ENCODE measurements at regions not wholly inside any gene's neighbourhood (a gene's known extent, or its start where the extent isn't known, plus 50 kb on each side); places are given as distances from the start of the nearest gene placed in this dataset.

- Histone ChIP-seq H3K9ac (ENCODE audit: low read length) (no peak overlapping the region), H3K27me3 (ENCODE audit: control insufficient read depth, insufficient read depth, low read length) (no peaks in the 10 kb centered on the region), H3K9me3 (ENCODE audit: control insufficient read depth, low read depth, low read length) (no peaks in the 10 kb centered on the region), H3K4me1 (ENCODE audit: control insufficient read depth, low read depth, low read length) (no peaks in the 10 kb centered on the region), H3K4me3 (ENCODE audit: low read length) (no peak overlapping the region), H3K27ac (ENCODE audit: low read length) (no peak overlapping the region), H3K36me3 (ENCODE audit: control insufficient read depth, low read depth, low read length) (no peaks in the 10 kb centered on the region)
Observed at GRCh38 chr11:41982276-41982675, 522.8 kb upstream of the LRRC4C start.

DNA sequence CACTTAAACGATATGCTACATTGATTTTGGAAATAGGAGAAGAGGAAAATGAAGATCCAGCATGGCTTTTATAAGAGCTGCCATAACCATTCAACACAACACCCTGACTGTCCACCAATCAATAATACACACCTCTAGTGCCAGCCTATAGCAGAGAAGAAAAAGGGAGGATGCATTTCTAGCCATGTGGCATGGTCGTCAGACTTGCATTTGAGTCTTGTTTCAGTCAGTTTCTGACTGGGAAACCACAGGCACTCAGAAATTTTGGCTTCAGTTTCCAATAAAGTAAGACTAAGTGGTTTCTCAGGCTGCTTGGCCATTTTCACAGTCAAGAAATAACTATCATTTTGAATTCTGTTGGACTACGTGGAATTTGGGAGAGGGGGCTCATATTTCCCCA, 523.5 kb upstream of the LRRC4C start:
- Histone ChIP-seq H3K27me3 (ENCODE audit: control insufficient read depth, insufficient read depth, low read length) (no peaks in the 10 kb centered on the region), H3K36me3 (ENCODE audit: control insufficient read depth, low read depth, low read length) (no peaks in the 10 kb centered on the region), H3K9ac (ENCODE audit: low read length) (no peak overlapping the region), H3K9me3 (ENCODE audit: control insufficient read depth, low read depth, low read length) (no peaks in the 10 kb centered on the region), H3K27ac (ENCODE audit: low read length) (no peak overlapping the region), H3K4me3 (ENCODE audit: low read length) (no peak overlapping the region), H3K4me1 (ENCODE audit: control insufficient read depth, low read depth, low read length) (no peaks in the 10 kb centered on the region)

DNA sequence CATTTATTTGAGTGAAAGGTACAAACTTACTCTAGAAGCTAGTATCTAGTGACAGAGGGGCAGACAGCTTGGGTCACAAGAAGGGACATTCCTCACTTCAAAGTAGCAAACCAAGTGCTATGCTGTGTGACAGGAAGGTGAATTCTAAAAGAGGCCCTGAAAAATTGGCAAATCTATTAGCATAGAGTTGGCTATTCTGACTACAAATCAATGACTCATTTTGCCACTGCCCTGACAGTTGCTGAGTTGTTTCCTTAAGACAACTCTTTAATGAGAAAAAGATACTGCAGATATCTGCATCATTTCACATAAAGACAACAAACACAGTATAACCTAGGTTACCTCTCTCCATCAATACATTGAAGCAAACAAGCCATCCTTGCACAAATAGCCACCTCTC, 524.0 kb upstream of the LRRC4C start:
- H3K4me3 ChIP-seq (ENCODE audit: low read length): no peak overlapping the region
- no peaks in the 10 kb centered on the region for H3K9me3 ChIP-seq (ENCODE audit: control insufficient read depth, low read depth, low read length)
- H3K4me1 ChIP-seq (ENCODE audit: control insufficient read depth, low read depth, low read length): no peaks in the 10 kb centered on the region
- no peak overlapping the region for H3K9ac ChIP-seq (ENCODE audit: low read length)
- no peaks in the 10 kb centered on the region for H3K36me3 ChIP-seq (ENCODE audit: control insufficient read depth, low read depth, low read length)
- no peak overlapping the region for H3K27ac ChIP-seq (ENCODE audit: low read length)
- H3K27me3 ChIP-seq (ENCODE audit: control insufficient read depth, insufficient read depth, low read length): no peaks in the 10 kb centered on the region

DNA sequence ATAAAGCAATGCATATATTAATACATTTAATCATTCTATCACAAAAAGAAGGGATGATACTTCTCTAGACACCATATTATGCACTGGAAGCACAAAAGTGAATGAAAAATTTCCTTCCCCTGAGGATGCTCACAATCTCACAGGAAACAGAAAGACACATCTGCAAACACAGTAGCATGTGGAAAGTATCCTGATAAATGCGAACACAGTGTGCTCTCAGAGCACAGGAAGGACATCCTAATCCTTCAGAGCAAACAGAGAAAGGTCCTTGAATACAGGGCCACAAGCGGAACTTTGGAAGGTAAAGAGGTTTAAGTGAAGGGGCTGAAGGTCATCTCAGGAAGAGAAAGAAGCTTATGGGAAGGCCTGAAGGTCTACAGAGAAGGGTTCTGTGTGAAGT, 524.6 kb upstream of the LRRC4C start:
- H3K9ac ChIP-seq (ENCODE audit: low read length): no peak overlapping the region
- no peaks in the 10 kb centered on the region for H3K27me3 ChIP-seq (ENCODE audit: control insufficient read depth, insufficient read depth, low read length)
- no peak overlapping the region for H3K4me3 ChIP-seq (ENCODE audit: low read length)
- no peak overlapping the region for H3K27ac ChIP-seq (ENCODE audit: low read length)
- H3K36me3 ChIP-seq (ENCODE audit: control insufficient read depth, low read depth, low read length): no peaks in the 10 kb centered on the region
- H3K9me3 ChIP-seq (ENCODE audit: control insufficient read depth, low read depth, low read length): no peaks in the 10 kb centered on the region
- H3K4me1 ChIP-seq (ENCODE audit: control insufficient read depth, low read depth, low read length): no peaks in the 10 kb centered on the region

- Histone ChIP-seq H3K4me3 (ENCODE audit: low read length) (no peak overlapping the region), H3K27me3 (ENCODE audit: control insufficient read depth, insufficient read depth, low read length) (no peaks in the 10 kb centered on the region), H3K36me3 (ENCODE audit: control insufficient read depth, low read depth, low read length) (no peaks in the 10 kb centered on the region), H3K27ac (ENCODE audit: low read length) (no peak overlapping the region), H3K4me1 (ENCODE audit: control insufficient read depth, low read depth, low read length) (no peaks in the 10 kb centered on the region), H3K9me3 (ENCODE audit: control insufficient read depth, low read depth, low read length) (no peaks in the 10 kb centered on the region), H3K9ac (ENCODE audit: low read length) (no peak overlapping the region)
Observed at GRCh38 chr11:41985799-41986198, 526.3 kb upstream of the LRRC4C start.

- Histone ChIP-seq H3K9me3 (ENCODE audit: control insufficient read depth, low read depth, low read length) (no peaks in the 10 kb centered on the region), H3K36me3 (ENCODE audit: control insufficient read depth, low read depth, low read length) (no peaks in the 10 kb centered on the region), H3K27me3 (ENCODE audit: control insufficient read depth, insufficient read depth, low read length) (no peaks in the 10 kb centered on the region), H3K9ac (ENCODE audit: low read length) (no peak overlapping the region), H3K4me1 (ENCODE audit: control insufficient read depth, low read depth, low read length) (no peaks in the 10 kb centered on the region), H3K27ac (ENCODE audit: low read length) (no peak overlapping the region), H3K4me3 (ENCODE audit: low read length) (no peak overlapping the region)
Observed at GRCh38 chr11:41988951-41989572, 529.6 kb upstream of the LRRC4C start.

- H3K27me3 ChIP-seq (ENCODE audit: control insufficient read depth, insufficient read depth, low read length): no peaks in the 10 kb centered on the region
- no peak overlapping the region for H3K27ac ChIP-seq (ENCODE audit: low read length)
- no peaks in the 10 kb centered on the region for H3K36me3 ChIP-seq (ENCODE audit: control insufficient read depth, low read depth, low read length)
- no peak overlapping the region for H3K4me3 ChIP-seq (ENCODE audit: low read length)
- H3K9ac ChIP-seq (ENCODE audit: low read length): no peak overlapping the region
- H3K9me3 ChIP-seq (ENCODE audit: control insufficient read depth, low read depth, low read length): no peaks in the 10 kb centered on the region
- no peaks in the 10 kb centered on the region for H3K4me1 ChIP-seq (ENCODE audit: control insufficient read depth, low read depth, low read length)
Observed at GRCh38 chr11:41989823-41990380, 530.5 kb upstream of the LRRC4C start.

GRCh38 chr11:41996533-41996932, 537.1 kb upstream of the LRRC4C start:
- no peaks in the 10 kb centered on the region for H3K4me1 ChIP-seq (ENCODE audit: control insufficient read depth, low read depth, low read length)
- H3K27ac ChIP-seq (ENCODE audit: low read length): no peak overlapping the region
- H3K36me3 ChIP-seq (ENCODE audit: control insufficient read depth, low read depth, low read length): no peaks in the 10 kb centered on the region
- no peaks in the 10 kb centered on the region for H3K9me3 ChIP-seq (ENCODE audit: control insufficient read depth, low read depth, low read length)
- H3K27me3 ChIP-seq (ENCODE audit: control insufficient read depth, insufficient read depth, low read length): no peaks in the 10 kb centered on the region
- no peak overlapping the region for H3K4me3 ChIP-seq (ENCODE audit: low read length)
- H3K9ac ChIP-seq (ENCODE audit: low read length): no peak overlapping the region

DNA sequence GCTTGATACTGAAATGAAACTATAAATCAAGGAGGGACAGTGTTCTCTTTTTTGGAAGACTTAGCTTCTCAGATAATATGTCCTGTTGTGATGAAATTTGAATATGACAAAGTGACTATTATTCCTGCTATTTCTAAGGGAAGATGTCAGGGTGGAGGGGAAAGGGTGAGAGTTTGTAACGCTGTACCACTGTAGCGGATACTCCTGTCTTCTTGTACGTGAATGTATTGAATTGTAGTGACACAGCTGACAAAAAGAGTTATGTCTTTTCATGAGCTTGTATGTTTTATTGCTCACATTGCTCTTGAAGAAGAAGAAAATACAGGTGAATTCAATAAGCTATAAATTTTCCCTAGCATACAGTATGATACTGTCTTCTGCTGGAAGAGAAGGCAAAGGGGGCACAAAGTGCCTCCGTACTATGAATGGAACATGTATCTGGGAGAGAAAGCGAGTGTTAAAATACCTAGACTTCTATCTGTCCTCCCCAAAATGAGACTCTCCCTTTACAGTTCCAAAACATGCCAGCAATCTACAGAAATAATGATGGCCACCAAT, 538.5 kb upstream of the LRRC4C start:
- Histone ChIP-seq H3K9ac (ENCODE audit: low read length) (no peak overlapping the region), H3K9me3 (ENCODE audit: control insufficient read depth, low read depth, low read length) (no peaks in the 10 kb centered on the region)

GRCh38 chr11:41999066-41999465, 539.6 kb upstream of the LRRC4C start:
- H3K4me1 ChIP-seq (ENCODE audit: control insufficient read depth, low read depth, low read length): no peaks in the 10 kb centered on the region
- no peak overlapping the region for H3K27ac ChIP-seq (ENCODE audit: low read length)
- H3K36me3 ChIP-seq (ENCODE audit: control insufficient read depth, low read depth, low read length): no peaks in the 10 kb centered on the region
- no peak overlapping the region for H3K4me3 ChIP-seq (ENCODE audit: low read length)
- no peaks in the 10 kb centered on the region for H3K9me3 ChIP-seq (ENCODE audit: control insufficient read depth, low read depth, low read length)
- no peak overlapping the region for H3K9ac ChIP-seq (ENCODE audit: low read length)
- H3K27me3 ChIP-seq (ENCODE audit: control insufficient read depth, insufficient read depth, low read length): no peaks in the 10 kb centered on the region

More for the DNA sequence above, 538.5 kb upstream of the LRRC4C start:
- Histone ChIP-seq H3K4me1 (ENCODE audit: control insufficient read depth, low read depth, low read length) (no peaks in the 10 kb centered on the region), H3K27ac (ENCODE audit: low read length) (no peak overlapping the region), H3K36me3 (ENCODE audit: control insufficient read depth, low read depth, low read length) (no peaks in the 10 kb centered on the region), H3K4me3 (ENCODE audit: low read length) (no peak overlapping the region), H3K27me3 (ENCODE audit: control insufficient read depth, insufficient read depth, low read length) (no peaks in the 10 kb centered on the region)

- H3K4me3 ChIP-seq (ENCODE audit: low read length): no peak overlapping the region
- H3K36me3 ChIP-seq (ENCODE audit: control insufficient read depth, low read depth, low read length): no peaks in the 10 kb centered on the region
- no peaks in the 10 kb centered on the region for H3K4me1 ChIP-seq (ENCODE audit: control insufficient read depth, low read depth, low read length)
- no peaks in the 10 kb centered on the region for H3K9me3 ChIP-seq (ENCODE audit: control insufficient read depth, low read depth, low read length)
- H3K27me3 ChIP-seq (ENCODE audit: control insufficient read depth, insufficient read depth, low read length): no peaks in the 10 kb centered on the region
- H3K9ac ChIP-seq (ENCODE audit: low read length): no peak overlapping the region
- no peak overlapping the region for H3K27ac ChIP-seq (ENCODE audit: low read length)
Observed at GRCh38 chr11:42003801-42004200, 544.3 kb upstream of the LRRC4C start.

DNA sequence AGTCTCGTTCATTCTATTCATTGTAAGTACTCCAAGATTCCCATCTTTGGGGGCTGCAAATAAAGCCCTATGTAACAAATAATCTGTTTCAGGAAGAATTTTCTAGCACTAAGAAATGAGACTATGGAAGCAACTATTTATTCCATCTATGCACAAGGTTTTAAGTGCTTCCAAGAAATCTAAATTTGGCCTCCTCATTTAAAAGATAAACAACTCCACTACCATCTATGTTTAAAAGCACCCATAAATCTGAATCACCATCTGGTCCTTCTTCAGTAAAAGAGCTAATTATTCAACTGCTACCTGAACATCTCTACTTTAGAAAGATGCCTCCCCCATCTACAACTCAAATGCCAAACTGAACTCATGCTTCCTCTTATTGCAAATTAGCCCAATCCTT, 547.3 kb upstream of the LRRC4C start:
- Histone ChIP-seq H3K27ac (ENCODE audit: low read length) (no peak overlapping the region), H3K9me3 (ENCODE audit: control insufficient read depth, low read depth, low read length) (no peaks in the 10 kb centered on the region), H3K4me3 (ENCODE audit: low read length) (no peak overlapping the region), H3K36me3 (ENCODE audit: control insufficient read depth, low read depth, low read length) (no peaks in the 10 kb centered on the region), H3K9ac (ENCODE audit: low read length) (no peak overlapping the region), H3K4me1 (ENCODE audit: control insufficient read depth, low read depth, low read length) (no peaks in the 10 kb centered on the region), H3K27me3 (ENCODE audit: control insufficient read depth, insufficient read depth, low read length) (no peaks in the 10 kb centered on the region)
